Hematopoietic multipotent progenitor cell treated with erythropoietin and hydrocortisone succinate and interleukin-3 and kit ligand, for 6 days (in vitro differentiated cells): ENCODE measurements at regions not wholly inside any gene's neighbourhood (a gene's known extent, or its start where the extent isn't known, plus 50 kb on each side); places are given as distances from the start of the nearest gene placed in this dataset.
"Not testable (repeated sequence)": the region's sequence is repeated elsewhere in the genome, so short reads cannot be mapped to it uniquely, and the experiment has no call there.

ENCODE experiments used
- DNase-seq: peaks from one replicate; pipeline ENCODE4 v3.0.0-alpha.2; 2015

DNA sequence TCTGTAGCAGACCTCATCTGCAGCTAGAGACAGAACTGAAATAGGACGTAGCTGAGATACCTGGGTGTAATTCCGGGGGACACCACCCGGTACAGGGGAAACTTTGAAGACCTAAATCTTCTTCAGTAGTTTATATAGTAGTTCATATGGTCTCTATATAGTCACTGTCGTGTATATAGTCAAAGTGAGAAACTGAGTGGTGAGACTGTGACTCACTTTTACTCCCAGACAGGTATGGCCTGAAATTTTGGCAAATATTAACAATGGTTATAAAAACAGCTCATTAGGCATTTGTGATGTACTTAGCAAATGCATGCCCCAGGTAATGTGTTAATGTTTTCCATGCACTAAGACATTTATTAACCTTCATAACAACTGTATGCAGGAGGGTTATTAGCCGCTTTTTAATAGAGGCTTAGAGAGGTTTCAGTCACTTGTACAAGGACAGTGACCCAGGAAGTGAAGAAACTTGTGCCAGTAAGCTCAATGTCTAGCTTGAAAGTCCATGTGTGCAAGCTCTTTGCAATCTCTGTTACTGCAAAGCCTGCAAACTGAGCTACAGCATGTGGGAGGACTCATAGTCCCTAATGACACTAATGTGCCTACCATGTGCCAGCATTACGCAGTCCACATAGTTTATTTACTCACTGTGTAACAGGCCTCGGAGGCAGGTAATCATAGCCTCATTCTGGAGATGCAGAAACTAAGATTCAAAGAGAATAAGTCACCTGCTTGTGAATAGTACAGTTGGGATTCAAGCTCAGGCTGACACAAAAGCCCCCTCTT lies 165.4 kb upstream of the CHD6 start:
- no peak for DNase-seq

DNA sequence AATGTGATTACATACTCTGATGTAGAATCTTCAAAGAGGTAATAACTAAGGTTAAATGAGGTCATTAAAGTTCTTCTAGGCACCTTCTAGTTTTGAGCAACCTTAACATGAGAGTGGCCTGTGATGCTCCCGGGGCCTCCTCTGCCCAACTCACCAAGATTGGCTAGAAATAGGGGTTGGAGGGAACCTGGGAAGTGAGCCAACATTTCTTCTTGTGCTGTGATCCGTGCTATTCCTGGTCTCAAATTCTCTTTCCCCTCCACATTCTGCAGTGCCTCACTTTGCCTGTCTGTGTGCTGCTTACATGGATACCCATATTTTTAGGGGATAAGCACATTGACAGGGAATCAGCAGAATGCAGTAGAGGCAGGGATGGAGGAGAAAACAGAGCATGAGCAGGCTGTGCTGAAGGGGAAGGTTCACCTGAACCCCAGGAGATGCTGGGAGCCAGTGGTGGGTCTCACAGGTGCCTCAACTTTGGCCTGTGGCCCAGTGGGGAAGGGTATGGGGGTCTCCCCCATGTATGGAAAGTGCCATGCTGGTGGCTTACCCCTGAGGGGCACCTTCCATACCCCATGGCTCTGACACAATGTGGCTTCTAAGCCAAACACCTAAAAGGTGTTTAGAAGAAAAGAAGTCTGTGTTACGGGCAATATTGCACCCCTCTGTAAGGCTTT lies 164.7 kb upstream of the CHD6 start:
- no peak for DNase-seq

GRCh38 chr20:41782255-41782654 lies 164.1 kb upstream of the CHD6 start:
- DNase-seq = no peak

DNA sequence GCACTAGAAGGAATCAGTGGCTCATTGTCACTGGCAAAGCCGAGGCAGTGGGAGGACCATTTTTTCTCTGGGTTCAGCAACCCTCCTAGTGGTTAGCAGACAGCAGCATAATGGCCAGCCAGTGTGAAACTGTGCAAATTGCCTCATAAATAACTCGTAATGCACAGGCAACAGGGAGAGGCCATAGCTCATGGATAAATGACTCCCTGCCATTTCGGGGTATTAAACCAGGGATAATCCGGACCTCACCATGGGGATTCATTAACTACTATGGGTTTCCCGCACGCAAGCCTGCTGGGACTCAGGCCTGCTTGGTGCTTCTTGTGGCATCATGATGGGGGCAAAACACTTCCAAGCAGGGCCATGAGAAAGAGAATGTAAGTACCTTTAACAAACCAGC lies 158.2 kb upstream of the CHD6 start:
- no peak for DNase-seq

GRCh38 chr20:41774291-41774690 lies 156.1 kb upstream of the CHD6 start:
- DNase-seq = no peak

DNA sequence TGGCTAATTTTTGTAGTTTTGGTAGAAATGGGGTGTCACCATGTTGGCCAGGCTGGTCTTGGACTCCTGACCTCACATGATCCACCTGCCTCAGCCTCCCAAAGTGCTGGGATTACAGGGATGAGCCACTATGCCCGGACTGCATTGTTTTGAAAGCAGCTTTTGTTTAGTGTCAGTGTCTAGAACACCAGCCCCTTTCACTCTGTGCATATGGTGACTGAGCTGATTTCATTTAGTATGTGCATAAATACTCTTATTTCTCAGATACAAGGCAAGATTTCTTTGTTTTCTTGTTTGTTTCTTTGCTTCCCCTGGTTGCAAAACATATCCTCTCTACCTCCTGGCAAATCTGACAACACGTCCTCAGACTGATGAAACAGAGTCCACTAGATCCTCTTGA lies 152.8 kb upstream of the CHD6 start:
- no peak for DNase-seq

DNA sequence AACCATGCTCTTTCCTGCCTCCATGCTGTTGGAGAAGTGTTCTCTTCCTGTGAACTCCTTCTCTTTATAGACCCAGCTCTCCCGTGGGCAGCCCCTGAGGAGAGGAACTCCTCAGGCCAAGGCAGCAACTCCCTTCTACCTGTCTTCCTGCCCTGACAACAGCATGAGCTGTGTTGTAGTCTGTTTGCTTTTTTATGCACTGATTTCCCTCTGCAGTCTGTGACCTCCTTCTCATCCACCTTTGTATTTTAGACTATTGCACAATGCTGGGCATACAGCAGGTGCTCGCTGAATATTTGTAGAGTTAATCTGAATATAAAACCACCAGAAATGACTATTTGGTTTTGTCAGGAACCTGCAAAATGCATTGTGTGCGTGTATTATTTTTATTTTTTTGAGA lies 152.2 kb upstream of the CHD6 start:
- DNase-seq = no peak

GRCh38 chr20:41769592-41770018 lies 151.4 kb upstream of the CHD6 start:
- no peak for DNase-seq

GRCh38 chr20:41750137-41750536 lies 132.0 kb upstream of the CHD6 start:
- no peak for DNase-seq

GRCh38 chr20:41748756-41749582 lies 130.8 kb upstream of the CHD6 start:
- DNase-seq = no peak

DNA sequence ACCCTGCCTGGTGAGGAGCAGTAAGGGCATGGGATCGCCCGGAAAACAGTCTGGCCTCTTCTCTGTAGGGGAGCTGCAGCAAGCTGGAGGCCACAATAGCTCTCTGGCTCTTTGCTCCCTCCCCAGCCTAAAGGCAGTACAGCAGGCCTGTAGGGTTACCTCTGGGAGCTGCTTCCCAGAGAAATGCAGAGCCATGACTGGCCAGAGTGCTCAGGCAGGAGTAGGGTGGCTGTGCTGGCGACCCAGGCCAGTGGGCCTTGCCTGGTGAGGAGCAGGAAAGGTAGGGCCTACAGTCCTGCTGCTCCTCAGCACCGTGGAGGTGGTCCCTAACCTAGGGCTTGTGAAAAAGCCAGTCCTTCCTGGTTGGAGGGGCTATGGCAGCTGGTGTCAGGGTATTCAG lies 129.9 kb upstream of the CHD6 start:
- no peak for DNase-seq

DNA sequence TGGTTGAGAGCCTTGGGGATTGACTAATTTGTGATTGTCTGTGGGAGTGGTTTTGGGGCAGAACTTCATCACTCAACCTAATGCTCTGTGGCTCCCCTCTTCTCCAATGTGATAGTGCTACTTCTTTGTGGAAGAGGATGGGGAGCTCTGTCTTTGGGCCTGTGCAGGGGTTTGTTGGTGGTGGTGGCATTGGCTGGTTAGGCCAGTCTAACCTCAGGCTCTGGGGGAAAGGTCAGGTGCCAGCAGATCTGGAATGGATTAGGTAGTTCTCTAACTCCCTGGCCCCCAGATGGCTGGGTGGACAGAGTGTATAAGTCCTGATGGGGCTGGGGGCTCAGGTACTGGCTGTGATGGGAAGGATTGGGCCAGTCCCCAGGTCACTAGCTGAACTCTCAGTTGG lies 129.0 kb upstream of the CHD6 start:
- DNase-seq = no peak

- DNase-seq = peak; percentile 9
Observed at GRCh38 chr20:41746635-41747034, 128.5 kb upstream of the CHD6 start.

GRCh38 chr20:41738604-41739206 lies 120.5 kb upstream of the CHD6 start:
- DNase-seq = peak; percentile 80

DNA sequence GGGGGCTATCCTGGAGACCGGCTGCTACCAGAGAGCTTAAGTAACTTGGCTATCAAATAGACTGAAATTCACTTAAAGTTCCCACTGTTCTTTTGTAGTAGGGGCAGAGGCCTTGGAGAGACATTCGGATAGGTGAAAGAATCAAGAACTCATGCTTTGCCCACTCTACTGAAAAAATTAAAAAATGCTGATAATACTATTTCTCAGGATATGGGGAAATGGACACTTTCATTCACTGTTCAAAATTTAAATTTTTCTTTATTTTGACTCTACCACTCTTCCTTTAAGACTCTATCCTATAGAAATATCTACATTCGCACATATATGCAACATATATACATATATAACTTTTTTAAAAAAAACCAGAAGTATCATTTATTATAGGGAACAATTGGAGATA lies 117.8 kb upstream of the CHD6 start:
- no peak for DNase-seq

GRCh38 chr20:41734506-41734945 lies 116.3 kb upstream of the CHD6 start:
- DNase-seq = peak; percentile 71

- peak; percentile 16 for DNase-seq
Observed at GRCh38 chr20:41733151-41733550, 115.0 kb upstream of the CHD6 start.

- not testable (repeated sequence) for DNase-seq
Observed at GRCh38 chr20:41731198-41731597, 113.0 kb upstream of the CHD6 start.

GRCh38 chr20:41727681-41728080 lies 109.5 kb upstream of the CHD6 start:
- DNase-seq = not testable (repeated sequence)

GRCh38 chr20:41726727-41727126 lies 108.5 kb upstream of the CHD6 start:
- DNase-seq = no peak

DNA sequence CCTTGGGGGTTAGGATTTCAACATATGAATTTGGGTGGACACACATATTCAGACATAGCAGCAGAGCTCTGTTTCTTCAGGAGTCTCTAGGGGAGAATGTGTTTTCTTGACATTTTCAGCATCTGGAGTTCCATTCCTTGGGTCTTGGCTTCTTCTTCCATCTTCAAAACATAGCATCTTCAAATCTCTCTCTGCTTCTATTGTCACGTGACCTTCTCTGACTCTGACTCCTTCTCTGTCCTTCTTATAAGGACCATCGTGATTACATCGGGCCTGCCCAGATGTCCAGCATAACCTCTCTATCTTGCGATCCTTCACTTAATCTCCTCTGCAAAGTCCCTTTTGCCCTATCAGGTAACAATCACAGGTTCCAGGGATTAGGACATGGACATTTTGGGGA lies 101.0 kb upstream of the CHD6 start:
- DNase-seq = no peak

DNA sequence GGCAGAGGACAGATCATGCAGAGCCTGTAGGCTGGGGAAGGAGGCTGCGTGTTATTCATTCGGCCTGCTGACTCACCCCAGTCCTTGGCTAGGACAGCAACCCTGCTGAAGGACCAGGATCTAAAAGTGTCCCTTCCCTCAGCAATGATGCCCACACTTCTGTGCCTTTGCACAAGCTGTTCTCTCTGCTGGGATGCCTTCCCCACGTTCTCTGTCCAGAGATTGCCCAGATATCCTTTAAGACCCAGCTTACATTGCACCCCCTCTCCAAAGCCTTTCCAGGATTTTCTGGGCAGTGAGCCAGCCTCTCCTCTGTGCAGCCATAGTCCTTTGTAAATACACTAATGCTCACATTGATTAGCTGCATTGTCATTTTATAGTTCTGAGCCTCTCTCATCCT lies 99.3 kb upstream of the CHD6 start:
- DNase-seq = no peak

DNA sequence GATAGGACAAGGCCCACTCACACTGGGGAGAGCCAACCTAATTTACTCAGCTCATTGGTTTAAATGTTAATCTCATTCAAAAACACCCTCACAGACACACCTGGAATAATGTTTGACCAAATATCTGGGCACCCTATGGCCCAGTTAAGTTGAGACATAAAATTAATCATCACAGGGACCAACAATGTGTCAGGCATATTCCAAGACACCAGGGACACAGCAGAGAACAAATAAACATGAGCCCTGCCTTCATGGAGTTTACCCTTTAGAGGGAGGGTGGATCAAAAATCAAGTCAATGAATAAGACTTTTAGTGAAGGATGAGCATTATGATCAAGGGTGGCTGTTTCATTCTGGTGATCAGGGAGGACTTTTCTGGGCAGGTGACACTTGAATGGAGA lies 98.7 kb upstream of the CHD6 start:
- DNase-seq = no peak
